ENCODE measurements at regions not wholly inside any gene's neighbourhood (a gene's known extent, or its start where the extent isn't known, plus 50 kb on each side); places are given as distances from the start of the nearest gene placed in this dataset.

DNA sequence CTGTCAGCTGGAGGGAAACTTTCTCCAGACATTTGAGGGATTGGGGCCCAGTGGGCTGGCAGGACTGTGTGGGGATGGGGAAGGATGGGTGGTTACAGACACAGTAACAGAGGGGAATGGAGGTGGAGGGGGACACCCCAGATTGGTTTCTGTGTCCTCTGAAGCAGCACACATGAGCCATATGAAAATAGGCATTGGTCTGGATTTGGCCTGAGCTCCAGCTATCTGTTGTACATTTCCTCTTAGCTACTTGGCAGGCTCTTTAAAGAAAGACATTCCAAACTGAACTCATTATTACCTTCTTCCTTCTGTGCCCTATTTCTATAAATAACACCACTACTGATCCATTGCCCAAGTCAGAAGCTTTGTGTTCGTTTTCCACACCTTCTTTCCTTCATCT lies 72.0 kb upstream of the PRL start:
- TF ChIP-seq, protein P1, sequence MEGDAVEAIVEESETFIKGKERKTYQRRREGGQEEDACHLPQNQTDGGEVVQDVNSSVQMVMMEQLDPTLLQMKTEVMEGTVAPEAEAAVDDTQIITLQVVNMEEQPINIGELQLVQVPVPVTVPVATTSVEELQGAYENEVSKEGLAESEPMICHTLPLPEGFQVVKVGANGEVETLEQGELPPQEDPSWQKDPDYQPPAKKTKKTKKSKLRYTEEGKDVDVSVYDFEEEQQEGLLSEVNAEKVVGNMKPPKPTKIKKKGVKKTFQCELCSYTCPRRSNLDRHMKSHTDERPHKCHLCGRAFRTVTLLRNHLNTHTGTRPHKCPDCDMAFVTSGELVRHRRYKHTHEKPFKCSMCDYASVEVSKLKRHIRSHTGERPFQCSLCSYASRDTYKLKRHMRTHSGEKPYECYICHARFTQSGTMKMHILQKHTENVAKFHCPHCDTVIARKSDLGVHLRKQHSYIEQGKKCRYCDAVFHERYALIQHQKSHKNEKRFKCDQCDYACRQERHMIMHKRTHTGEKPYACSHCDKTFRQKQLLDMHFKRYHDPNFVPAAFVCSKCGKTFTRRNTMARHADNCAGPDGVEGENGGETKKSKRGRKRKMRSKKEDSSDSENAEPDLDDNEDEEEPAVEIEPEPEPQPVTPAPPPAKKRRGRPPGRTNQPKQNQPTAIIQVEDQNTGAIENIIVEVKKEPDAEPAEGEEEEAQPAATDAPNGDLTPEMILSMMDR (IDR thresholded peaks at IDR 0.05) = no peak
- TF ChIP-seq ZFX (IDR thresholded peaks at IDR 0.05; ENCODE audit: borderline replicate concordance) = no peak
